DND-41 (cell line): ENCODE measurements at regions not wholly inside any gene's neighbourhood (a gene's known extent, or its start where the extent isn't known, plus 50 kb on each side); places are given as distances from the start of the nearest gene placed in this dataset.

Experiments
- ATAC-seq: fragments of 200-7000 bp; cut with Tn5 transposase; 3 replicates; pipeline ENCODE4 v1.9.1; 2021; ENCODE audit warnings: low read depth; ENCODE audit not compliant: insufficient read depth
- DNase-seq: peaks from one replicate; pipeline ENCODE4 v3.0.0-alpha.2; 2020
- H2AFZ ChIP-seq: 2 replicates; pipeline ENCODE4 v1.6.0; 2012; ENCODE audit warnings: low read depth, low read length
- H3K27ac ChIP-seq: 2 replicates; pipeline ENCODE4 v1.5.1; 2012; ENCODE audit warnings: low read length, inconsistent platforms
- H3K27me3 ChIP-seq: fragments of 200-600 bp; sonication (generic); 2 replicates; pipeline ENCODE4 v1.6.0; 2012; ENCODE audit warnings: low read length, mild to moderate bottlenecking, inconsistent platforms; ENCODE audit not compliant: insufficient read depth, poor library complexity
- H3K36me3 ChIP-seq: 2 replicates; pipeline ENCODE4 v1.5.1; 2012; ENCODE audit warnings: low read length, inconsistent platforms; ENCODE audit not compliant: insufficient read depth
- H3K4me1 ChIP-seq: 2 replicates; pipeline ENCODE4 v1.5.1; 2012; ENCODE audit warnings: mild to moderate bottlenecking, low read length; ENCODE audit not compliant: insufficient read depth
- H3K4me2 ChIP-seq: 2 replicates; pipeline ENCODE4 v1.6.0; 2012; ENCODE audit warnings: mild to moderate bottlenecking, moderate library complexity, low read length, inconsistent platforms; ENCODE audit not compliant: insufficient read depth
- H3K4me3 ChIP-seq, 2 experiments: fragments of 200-600 bp in 1 of 2; shearing (Covaris generic) in 1 of 2; 2 replicates each; pipeline ENCODE4 v1.5.1; 2012 to 2016; ENCODE audit warnings: inconsistent platforms in 2 of 2, low read length in 2 of 2, mild to moderate bottlenecking in 2 of 2, low read depth in 1 of 2, moderate library complexity in 1 of 2
- H3K79me2 ChIP-seq: 2 replicates; pipeline ENCODE4 v1.6.0; 2012; ENCODE audit warnings: low read length, inconsistent platforms; ENCODE audit not compliant: insufficient read depth
- H3K9ac ChIP-seq: 2 replicates; pipeline ENCODE4 v1.6.0; 2012; ENCODE audit warnings: low read depth, mild to moderate bottlenecking, inconsistent platforms, low read length, moderate library complexity
- H3K9me3 ChIP-seq: 2 replicates; pipeline ENCODE4 v1.5.1; 2012; ENCODE audit warnings: low read length, moderate library complexity, mild to moderate bottlenecking, inconsistent platforms; ENCODE audit not compliant: insufficient read depth, severe bottlenecking
- H4K20me1 ChIP-seq: 2 replicates; pipeline ENCODE4 v1.6.0; 2012; ENCODE audit warnings: low read length; ENCODE audit not compliant: insufficient read depth
- EZH2 ChIP-seq: IDR thresholded peaks from 3 replicates; pipeline ENCODE4 v1.6.1; 2012; ENCODE audit warnings: borderline replicate concordance, low read depth, mild to moderate bottlenecking, moderate library complexity, low read length, inconsistent platforms; ENCODE audit not compliant: severe bottlenecking
- TF ChIP-seq, protein P1 (sequence below): IDR thresholded peaks from 2 replicates; pipeline ENCODE4 v1.5.1; 2012; ENCODE audit warnings: borderline replicate concordance, low read length, moderate library complexity, mild to moderate bottlenecking; ENCODE audit not compliant: poor library complexity, severe bottlenecking; ENCODE audit errors: extremely low read depth

DNA sequence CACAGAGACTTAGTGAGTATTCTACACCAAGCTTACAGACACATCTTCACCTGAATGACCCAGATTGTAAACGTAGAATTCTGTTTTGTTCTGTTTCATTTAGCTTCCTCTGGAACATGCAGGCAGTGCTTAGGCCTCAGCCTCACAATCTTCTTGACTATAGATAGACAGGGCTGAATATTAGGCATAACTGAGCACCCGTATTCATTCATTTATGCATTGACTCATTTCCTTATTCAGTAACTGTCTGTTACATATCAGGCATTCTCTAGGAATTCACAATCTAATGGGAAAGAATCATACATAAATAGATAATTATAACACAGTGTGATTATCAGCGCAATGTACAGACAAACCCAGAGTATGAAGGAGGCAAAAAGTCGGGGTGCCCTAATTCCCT is 124.9 kb upstream of the ETAA1 start:
- H3K4me1 ChIP-seq: no peaks in the 10 kb centered on the region
- H3K27me3 ChIP-seq: peaks cover 4% of the 10 kb centered on the region
- H3K9me3 ChIP-seq: no peaks in the 10 kb centered on the region
- no peaks in the 10 kb centered on the region for H3K79me2 ChIP-seq
- H3K9ac ChIP-seq: no peak overlapping the region
- H4K20me1 ChIP-seq: no peaks in the 10 kb centered on the region
- no peak overlapping the region for H2AFZ ChIP-seq
- no peaks in the 10 kb centered on the region for H3K36me3 ChIP-seq
- TF ChIP-seq, protein P1, sequence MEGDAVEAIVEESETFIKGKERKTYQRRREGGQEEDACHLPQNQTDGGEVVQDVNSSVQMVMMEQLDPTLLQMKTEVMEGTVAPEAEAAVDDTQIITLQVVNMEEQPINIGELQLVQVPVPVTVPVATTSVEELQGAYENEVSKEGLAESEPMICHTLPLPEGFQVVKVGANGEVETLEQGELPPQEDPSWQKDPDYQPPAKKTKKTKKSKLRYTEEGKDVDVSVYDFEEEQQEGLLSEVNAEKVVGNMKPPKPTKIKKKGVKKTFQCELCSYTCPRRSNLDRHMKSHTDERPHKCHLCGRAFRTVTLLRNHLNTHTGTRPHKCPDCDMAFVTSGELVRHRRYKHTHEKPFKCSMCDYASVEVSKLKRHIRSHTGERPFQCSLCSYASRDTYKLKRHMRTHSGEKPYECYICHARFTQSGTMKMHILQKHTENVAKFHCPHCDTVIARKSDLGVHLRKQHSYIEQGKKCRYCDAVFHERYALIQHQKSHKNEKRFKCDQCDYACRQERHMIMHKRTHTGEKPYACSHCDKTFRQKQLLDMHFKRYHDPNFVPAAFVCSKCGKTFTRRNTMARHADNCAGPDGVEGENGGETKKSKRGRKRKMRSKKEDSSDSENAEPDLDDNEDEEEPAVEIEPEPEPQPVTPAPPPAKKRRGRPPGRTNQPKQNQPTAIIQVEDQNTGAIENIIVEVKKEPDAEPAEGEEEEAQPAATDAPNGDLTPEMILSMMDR: no peak
- TF ChIP-seq EZH2: no peak
- H3K4me3 ChIP-seq: no peak overlapping the region
- ATAC-seq (no peak), DNase-seq (no peak)
- H3K4me2 ChIP-seq: no peak overlapping the region
- no peak overlapping the region for H3K27ac ChIP-seq

DNA sequence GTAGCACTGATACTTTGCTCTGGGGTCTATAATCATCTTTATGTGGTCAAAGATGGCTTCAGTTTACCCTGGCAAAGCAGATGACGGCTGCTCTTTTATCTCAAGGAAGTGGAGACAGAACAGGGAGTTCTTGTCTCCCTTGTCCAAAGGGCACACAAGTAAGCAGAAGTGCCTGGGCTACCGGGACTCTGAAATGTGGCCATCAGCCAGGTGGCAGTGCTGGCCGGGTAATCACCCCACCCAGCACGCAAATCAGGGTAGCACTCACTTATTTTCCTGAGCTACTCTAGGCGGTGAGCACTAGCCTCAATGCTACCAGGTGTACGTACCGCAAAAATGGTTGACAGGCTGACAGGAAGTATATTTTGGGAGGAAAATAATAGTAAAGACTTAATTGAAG is 119.7 kb upstream of the ETAA1 start:
- no peaks in the 10 kb centered on the region for H3K79me2 ChIP-seq
- ATAC-seq (no peak), DNase-seq (no peak)
- H2AFZ ChIP-seq: no peak overlapping the region
- H3K9ac ChIP-seq: no peak overlapping the region
- H4K20me1 ChIP-seq: no peaks in the 10 kb centered on the region
- H3K4me1 ChIP-seq: no peaks in the 10 kb centered on the region
- no peaks in the 10 kb centered on the region for H3K36me3 ChIP-seq
- peaks cover 7% of the 10 kb centered on the region for H3K27me3 ChIP-seq
- no peak overlapping the region for H3K4me2 ChIP-seq
- no peak overlapping the region for H3K27ac ChIP-seq
- no peak for TF ChIP-seq EZH2
- TF ChIP-seq, protein P1: no peak
- H3K4me3 ChIP-seq: no peak overlapping the region
- H3K9me3 ChIP-seq: no peaks in the 10 kb centered on the region

DNA sequence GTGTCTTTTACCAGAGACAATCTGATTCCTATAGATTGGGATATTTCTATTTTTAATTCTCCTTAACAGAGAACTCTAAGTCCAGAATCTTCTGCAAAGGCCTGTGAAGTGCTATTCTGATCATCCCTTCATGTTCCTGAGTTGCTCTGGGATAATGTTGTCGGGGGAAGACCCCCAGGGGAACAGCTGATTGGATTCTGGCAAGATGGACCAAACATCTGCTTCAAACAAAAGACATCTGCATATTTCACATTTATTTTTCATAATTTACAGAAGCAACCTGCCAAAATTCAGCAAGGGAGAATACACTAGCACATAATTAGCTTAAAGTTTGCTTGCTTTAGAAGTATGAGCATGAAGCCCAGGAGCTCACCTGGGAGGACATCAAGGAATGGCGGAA is 116.0 kb upstream of the ETAA1 start:
- ATAC-seq (no peak), DNase-seq (no peak)
- no peak overlapping the region for H3K9ac ChIP-seq
- H3K4me1 ChIP-seq: no peaks in the 10 kb centered on the region
- no peaks in the 10 kb centered on the region for H3K79me2 ChIP-seq
- peaks cover 3% of the 10 kb centered on the region for H3K27me3 ChIP-seq
- no peak overlapping the region for H3K27ac ChIP-seq
- H4K20me1 ChIP-seq: no peaks in the 10 kb centered on the region
- no peak overlapping the region for H2AFZ ChIP-seq
- H3K4me3 ChIP-seq: no peak overlapping the region
- TF ChIP-seq, protein P1: no peak
- no peak for TF ChIP-seq EZH2
- no peak overlapping the region for H3K4me2 ChIP-seq
- no peaks in the 10 kb centered on the region for H3K36me3 ChIP-seq
- H3K9me3 ChIP-seq: no peaks in the 10 kb centered on the region

DNA sequence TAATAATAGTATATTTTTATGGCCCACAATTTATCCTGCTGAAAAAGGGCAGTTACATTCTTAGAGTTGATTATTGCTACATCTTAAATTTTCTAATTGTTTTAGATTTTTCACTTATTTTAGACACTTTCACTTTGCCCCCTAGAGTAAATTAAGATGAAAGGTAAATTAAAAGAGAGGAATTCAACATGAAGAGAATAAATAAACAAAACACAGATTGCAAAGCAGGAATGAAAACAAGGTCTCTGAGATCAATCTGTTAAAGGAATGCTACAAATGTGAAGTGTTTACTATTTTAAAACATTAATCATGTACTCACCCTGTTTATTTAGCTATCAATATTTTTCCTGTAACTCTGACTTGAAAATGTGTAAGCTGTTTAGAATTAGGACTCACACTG is 113.5 kb upstream of the ETAA1 start:
- Histone ChIP-seq H3K9me3 (no peaks in the 10 kb centered on the region), H3K4me1 (no peaks in the 10 kb centered on the region), H3K27me3 (peaks cover 3% of the 10 kb centered on the region), H4K20me1 (no peaks in the 10 kb centered on the region), H3K79me2 (no peaks in the 10 kb centered on the region), H3K4me2 (no peak overlapping the region), H2AFZ (no peak overlapping the region), H3K9ac (no peak overlapping the region), H3K36me3 (no peaks in the 10 kb centered on the region), H3K4me3 (no peak overlapping the region), H3K27ac (no peak overlapping the region)
- DNase-seq (no peak), ATAC-seq (no peak)
- no peak for TF ChIP-seq EZH2
- TF ChIP-seq, protein P1: no peak
